Spleen (tissue), 7 donors: ENCODE measurements at regions not wholly inside any gene's neighbourhood (a gene's known extent, or its start where the extent isn't known, plus 50 kb on each side); places are given as distances from the start of the nearest gene placed in this dataset.

Experiments
- POLR2A ChIP-seq, 3 donors: fragments of 450-650 bp; IDR thresholded peaks; one replicate each; pipeline ENCODE4 v1.5.1; 2017; ENCODE audit warnings: antibody characterized with exemption in 3 of 3, mild to moderate bottlenecking in 1 of 3
- POLR2AphosphoS5 ChIP-seq, 3 donors: sonication (generic); formaldehyde crosslinking; IDR thresholded peaks; one replicate each; pipeline ENCODE4 v1.5.1; 2017; ENCODE audit warnings: antibody characterized with exemption in 3 of 3
- TF ChIP-seq, protein P1 (sequence below), 11 experiments: fragments of 200-600 bp in 7 of 11; fragments of 450-650 bp in 4 of 11; sonication (generic) in 4 of 11; IDR thresholded peaks in 8 of 11; conservative IDR thresholded peaks in 3 of 11; 1 replicate in 7 of 11; 2 replicates in 4 of 11; pipeline versions ENCODE4 v1.4.0 to v1.8.0; 2016 to 2021; ENCODE audit warnings: antibody characterized with exemption in 11 of 11, inconsistent platforms in 4 of 11, mild to moderate bottlenecking in 1 of 11
- donor health status: DM: no; HTN: no; CAD: no; lungs with moderate emphysema.
- donor health status: DM: no; HTN: no; CAD: no.
- donor health status: DM: no; HTN: no; CAD: no.

DNA sequence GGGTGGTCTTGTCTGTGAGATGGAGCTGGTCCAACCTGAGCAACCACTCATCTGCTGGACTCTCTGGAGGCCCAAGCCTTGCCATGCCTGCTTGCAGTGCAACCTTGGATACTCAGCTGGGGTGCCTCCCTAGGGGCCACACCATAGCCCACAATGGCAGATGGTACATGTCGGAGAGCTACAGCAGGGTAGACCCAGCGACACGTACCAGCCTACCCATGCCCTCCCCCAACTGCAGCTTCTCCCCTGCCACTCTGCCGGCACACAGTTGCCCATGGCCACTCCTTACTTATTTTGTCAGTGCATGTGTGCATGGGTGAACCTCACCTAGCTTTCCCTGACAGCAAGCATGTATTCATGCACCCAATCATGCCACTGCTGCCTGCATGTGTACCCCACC lies 690.9 kb downstream of the CCDC85A start:
- TF ChIP-seq, protein P1, sequence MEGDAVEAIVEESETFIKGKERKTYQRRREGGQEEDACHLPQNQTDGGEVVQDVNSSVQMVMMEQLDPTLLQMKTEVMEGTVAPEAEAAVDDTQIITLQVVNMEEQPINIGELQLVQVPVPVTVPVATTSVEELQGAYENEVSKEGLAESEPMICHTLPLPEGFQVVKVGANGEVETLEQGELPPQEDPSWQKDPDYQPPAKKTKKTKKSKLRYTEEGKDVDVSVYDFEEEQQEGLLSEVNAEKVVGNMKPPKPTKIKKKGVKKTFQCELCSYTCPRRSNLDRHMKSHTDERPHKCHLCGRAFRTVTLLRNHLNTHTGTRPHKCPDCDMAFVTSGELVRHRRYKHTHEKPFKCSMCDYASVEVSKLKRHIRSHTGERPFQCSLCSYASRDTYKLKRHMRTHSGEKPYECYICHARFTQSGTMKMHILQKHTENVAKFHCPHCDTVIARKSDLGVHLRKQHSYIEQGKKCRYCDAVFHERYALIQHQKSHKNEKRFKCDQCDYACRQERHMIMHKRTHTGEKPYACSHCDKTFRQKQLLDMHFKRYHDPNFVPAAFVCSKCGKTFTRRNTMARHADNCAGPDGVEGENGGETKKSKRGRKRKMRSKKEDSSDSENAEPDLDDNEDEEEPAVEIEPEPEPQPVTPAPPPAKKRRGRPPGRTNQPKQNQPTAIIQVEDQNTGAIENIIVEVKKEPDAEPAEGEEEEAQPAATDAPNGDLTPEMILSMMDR (IDR thresholded peaks at IDR 0.05 in 8 of 11, conservative IDR thresholded peaks at IDR 0.05 in 3 of 11) = no peak
- no peak for TF ChIP-seq POLR2AphosphoS5 (IDR thresholded peaks at IDR 0.05)
- TF ChIP-seq POLR2A (IDR thresholded peaks at IDR 0.05) = no peak
